SK-N-SH (cell line): ENCODE measurements at regions not wholly inside any gene's neighbourhood (a gene's known extent, or its start where the extent isn't known, plus 50 kb on each side); places are given as distances from the start of the nearest gene placed in this dataset.

Experiments
- CTCF ChIA-PET: fragments of 300-600, 350-600 bp; formaldehyde crosslinking; extraction: SDS; loops from one replicate; lab custom pipeline; 2021; lab: Yijun Ruan, JAX
- POLR2A ChIA-PET: fragments of 350-600 bp; sonication (Branson Sonifier 250); formaldehyde crosslinking; extraction: SDS; loops from one replicate; lab custom pipeline; 2020; ENCODE audit warnings: antibody characterized with exemption, inconsistent platforms; lab: Yijun Ruan, JAX
- DNase-seq: peaks from one replicate; pipeline ENCODE4 v3.0.0; 2012
- H2AFZ ChIP-seq: fragments of 200-600 bp; sonication (generic); 2 replicates; pipeline ENCODE4 v1.8.1; 2016; ENCODE audit warnings: antibody characterized with exemption, mild to moderate bottlenecking, low read depth
- H3F3A ChIP-seq: fragments of 200-600 bp; sonication (generic); replicated peaks from 2 replicates; pipeline ENCODE3; 2016; ENCODE audit warnings: antibody characterized with exemption, mild to moderate bottlenecking; ENCODE audit not compliant: insufficient read depth
- H3K27ac ChIP-seq, 2 experiments: fragments of 200-500 bp in 1 of 2; fragments of 200-600 bp in 1 of 2; sonication (Bioruptor generic) in 1 of 2; sonication (generic), shearing (Covaris generic) in 1 of 2; 2 replicates each; pipeline versions ENCODE4 v1.5.1 to v1.6.1; 2014 to 2016; ENCODE audit warnings: low read depth in 2 of 2, inconsistent platforms in 1 of 2, low read length in 1 of 2, mild to moderate bottlenecking in 1 of 2, mixed read lengths in 1 of 2
- H3K27me3 ChIP-seq: fragments of 200-600 bp; sonication (generic), shearing (Covaris generic); 2 replicates; pipeline ENCODE4 v1.6.1; 2016; ENCODE audit warnings: mixed run types; ENCODE audit not compliant: insufficient read depth
- H3K36me3 ChIP-seq, 2 experiments: fragments of 200-500 bp in 1 of 2; fragments of 200-600 bp in 1 of 2; sonication (Bioruptor generic) in 1 of 2; sonication (generic) in 1 of 2; replicated peaks in 1 of 2; 2 replicates each; pipeline versions ENCODE3 to v1.5.1; 2014 to 2016; ENCODE audit warnings: low read length in 1 of 2, mild to moderate bottlenecking in 1 of 2; ENCODE audit not compliant: insufficient read depth in 2 of 2, control insufficient read depth in 1 of 2
- H3K4me1 ChIP-seq, 2 experiments: fragments of 200-500 bp in 1 of 2; fragments of 200-600 bp in 1 of 2; sonication (Bioruptor generic) in 1 of 2; sonication (generic), shearing (Covaris generic) in 1 of 2; 2 replicates each; pipeline versions ENCODE4 v1.5.1 to v1.6.1; 2014 to 2016; ENCODE audit warnings: low read depth in 1 of 2, low read length in 1 of 2, mixed run types in 1 of 2; ENCODE audit not compliant: insufficient read depth in 2 of 2, control insufficient read depth in 1 of 2
- H3K4me2 ChIP-seq: fragments of 200-600 bp; sonication (generic), shearing (Covaris generic); 2 replicates; pipeline ENCODE4 v1.6.1; 2017; ENCODE audit warnings: mixed run types
- H3K4me3 ChIP-seq, 2 experiments: fragments of 200-500 bp in 1 of 2; fragments of 200-600 bp in 1 of 2; sonication (Bioruptor generic) in 1 of 2; sonication (generic), shearing (Covaris generic) in 1 of 2; 2 replicates each; pipeline versions ENCODE4 v1.5.1 to v1.8.1; 2014 to 2016; ENCODE audit warnings: low read depth in 2 of 2, inconsistent platforms in 1 of 2, low read length in 1 of 2, mild to moderate bottlenecking in 1 of 2, mixed read lengths in 1 of 2, moderate library complexity in 1 of 2
- H3K79me2 ChIP-seq: fragments of 200-600 bp; sonication (generic); 2 replicates; pipeline ENCODE4 v1.8.1; 2017; ENCODE audit warnings: mild to moderate bottlenecking; ENCODE audit not compliant: insufficient read depth
- H3K9ac ChIP-seq: fragments of 200-600 bp; sonication (generic); 2 replicates; pipeline ENCODE4 v1.6.1; 2017; ENCODE audit warnings: mixed run types
- H3K9me2 ChIP-seq: fragments of 200-600 bp; sonication (generic); 2 replicates; pipeline ENCODE4 v1.6.1; 2017; ENCODE audit warnings: mixed run types
- H3K9me3 ChIP-seq: fragments of 200-600 bp; sonication (generic); 2 replicates; pipeline ENCODE4 v1.6.1; 2017; ENCODE audit warnings: mixed run types, mild to moderate bottlenecking, moderate library complexity
- H4K20me1 ChIP-seq: fragments of 200-600 bp; sonication (generic); 2 replicates; pipeline ENCODE4 v1.6.1; 2017; ENCODE audit warnings: mild to moderate bottlenecking, mixed run types; ENCODE audit not compliant: insufficient read depth
- CTCF ChIP-seq: fragments of 200-600 bp; sonication (generic); IDR thresholded peaks from 2 replicates; pipeline ENCODE4 v1.6.1; 2017; ENCODE audit warnings: antibody characterized with exemption, mild to moderate bottlenecking, moderate library complexity
- FOXM1 ChIP-seq: IDR thresholded peaks from 2 replicates; pipeline ENCODE4 v1.4.0; 2012; ENCODE audit warnings: low read depth, mild to moderate bottlenecking
- JUND ChIP-seq: IDR thresholded peaks from 2 replicates; pipeline ENCODE4 v1.4.0; 2012
- NFIC ChIP-seq: IDR thresholded peaks from 2 replicates; pipeline ENCODE4 v1.4.0; 2012; ENCODE audit warnings: borderline replicate concordance
- PBX3 ChIP-seq: IDR thresholded peaks from 2 replicates; pipeline ENCODE4; 2012
- RCOR1 ChIP-seq: fragments of 150-350 bp; IDR thresholded peaks from 2 replicates; pipeline ENCODE4 v1.6.1; 2017; ENCODE audit warnings: antibody characterized with exemption, low read length
- RXRA ChIP-seq: IDR thresholded peaks from 2 replicates; pipeline ENCODE4 v1.4.0; 2012; ENCODE audit warnings: low read depth, mild to moderate bottlenecking, borderline replicate concordance
- SMC3 ChIP-seq: IDR thresholded peaks from 2 replicates; pipeline ENCODE4 v1.6.1; 2012; ENCODE audit warnings: low read depth, low read length, improper control_type of control experiment
- TCF12 ChIP-seq: IDR thresholded peaks from 2 replicates; pipeline ENCODE4 v1.4.0; 2012
- TEAD4 ChIP-seq: IDR thresholded peaks from 2 replicates; pipeline ENCODE4 v1.4.0; 2012; ENCODE audit warnings: mild to moderate bottlenecking, borderline replicate concordance; ENCODE audit not compliant: insufficient read depth
- WGBS: methylation state at CpG from one replicate; pipeline ENCODE4 v1.1.6; 2017; ENCODE audit warnings: low lambda C conversion rate; 5-methylcytosine and 5-hydroxymethylcytosine counted together
- TF ChIP-seq, protein P1 (sequence below): IDR thresholded peaks from 2 replicates; pipeline ENCODE4 v1.4.0; 2012; ENCODE audit warnings: low read depth, borderline replicate concordance
- TF ChIP-seq, protein P2 (sequence below): IDR thresholded peaks from 2 replicates; pipeline ENCODE4 v1.4.0; 2012; ENCODE audit warnings: low read depth

- H2AFZ ChIP-seq = no peak overlapping the region
- H4K20me1 ChIP-seq = no peaks in the 10 kb centered on the region
- no peaks in the 10 kb centered on the region for H3K79me2 ChIP-seq
- no peaks in the 10 kb centered on the region for H3K9me2 ChIP-seq
- no peak overlapping the region for H3K9ac ChIP-seq
- no peaks in the 10 kb centered on the region for H3K9me3 ChIP-seq
- POLR2A ChIA-PET = no interaction called here
- H3K36me3 ChIP-seq = no peaks in the 10 kb centered on the region
- H3K27me3 ChIP-seq = no peaks in the 10 kb centered on the region
- TF ChIP-seq CTCF (no peak), RXRA (no peak), TCF12 (no peak)
- TF ChIP-seq, protein P1, sequence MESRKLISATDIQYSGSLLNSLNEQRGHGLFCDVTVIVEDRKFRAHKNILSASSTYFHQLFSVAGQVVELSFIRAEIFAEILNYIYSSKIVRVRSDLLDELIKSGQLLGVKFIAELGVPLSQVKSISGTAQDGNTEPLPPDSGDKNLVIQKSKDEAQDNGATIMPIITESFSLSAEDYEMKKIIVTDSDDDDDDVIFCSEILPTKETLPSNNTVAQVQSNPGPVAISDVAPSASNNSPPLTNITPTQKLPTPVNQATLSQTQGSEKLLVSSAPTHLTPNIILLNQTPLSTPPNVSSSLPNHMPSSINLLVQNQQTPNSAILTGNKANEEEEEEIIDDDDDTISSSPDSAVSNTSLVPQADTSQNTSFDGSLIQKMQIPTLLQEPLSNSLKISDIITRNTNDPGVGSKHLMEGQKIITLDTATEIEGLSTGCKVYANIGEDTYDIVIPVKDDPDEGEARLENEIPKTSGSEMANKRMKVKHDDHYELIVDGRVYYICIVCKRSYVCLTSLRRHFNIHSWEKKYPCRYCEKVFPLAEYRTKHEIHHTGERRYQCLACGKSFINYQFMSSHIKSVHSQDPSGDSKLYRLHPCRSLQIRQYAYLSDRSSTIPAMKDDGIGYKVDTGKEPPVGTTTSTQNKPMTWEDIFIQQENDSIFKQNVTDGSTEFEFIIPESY = no peak
- TF ChIP-seq, all 33 proteins: peak for 0
- H3K4me1 ChIP-seq = no peaks in the 10 kb centered on the region; a peak in 1 of 4 replicates
- no peak overlapping the region for H3K4me2 ChIP-seq
- no peak overlapping the region for H3K4me3 ChIP-seq
- CTCF ChIA-PET = interaction anchor here (1.4 kb wide), 1 partner anchor 122 kb away, joined by 3 read pairs; no protein-coding TSS in a partner anchor
- H3K27ac ChIP-seq = no peak overlapping the region
- DNase-seq = no peak
- WGBS = 25% methylated on average over 1 of the region's 1 CpG
- H3F3A ChIP-seq = no peaks in the 10 kb centered on the region
These were observed 199.9 kb upstream of the PWP1 start for GRCh38 chr12:107485731-107486130.

- H3K36me3 ChIP-seq = no peaks in the 10 kb centered on the region
- no peaks in the 10 kb centered on the region for H3F3A ChIP-seq
- DNase-seq = no peak
- 31% methylated on average over 2 of the region's 2 CpGs for WGBS
- no peaks in the 10 kb centered on the region for H3K9me3 ChIP-seq
- TF ChIP-seq, protein P2, sequence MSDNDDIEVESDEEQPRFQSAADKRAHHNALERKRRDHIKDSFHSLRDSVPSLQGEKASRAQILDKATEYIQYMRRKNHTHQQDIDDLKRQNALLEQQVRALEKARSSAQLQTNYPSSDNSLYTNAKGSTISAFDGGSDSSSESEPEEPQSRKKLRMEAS = no peak
- no peak for TF ChIP-seq TEAD4
- no peak for TF ChIP-seq RCOR1
- no peak for TF ChIP-seq TCF12
- no peak for TF ChIP-seq NFIC
- no peak for TF ChIP-seq JUND
- no peak for TF ChIP-seq FOXM1
- TF ChIP-seq, protein P1 = no peak
- no peak for TF ChIP-seq SMC3
- TF ChIP-seq PBX3 = no peak
- H3K9me2 ChIP-seq = no peaks in the 10 kb centered on the region
- H3K9ac ChIP-seq = no peak overlapping the region
- H3K79me2 ChIP-seq = no peaks in the 10 kb centered on the region
- H4K20me1 ChIP-seq = no peaks in the 10 kb centered on the region
- H3K4me2 ChIP-seq = no peak overlapping the region
- no peak overlapping the region for H3K27ac ChIP-seq
- no peak overlapping the region for H3K4me3 ChIP-seq
- H3K4me1 ChIP-seq = no peaks in the 10 kb centered on the region; a peak in 1 of 4 replicates
- ChIA-PET POLR2A (no interaction called here), CTCF (interaction anchor here (0.7 to 1.4 kb wide), 3 partner anchors 84 to 122 kb away, joined by 3 read pairs; no protein-coding TSS in a partner anchor)
- no peak overlapping the region for H2AFZ ChIP-seq
- no peaks in the 10 kb centered on the region for H3K27me3 ChIP-seq
These were observed 199.3 kb upstream of the PWP1 start for GRCh38 chr12:107486140-107486892.
